ENCODE measurements at regions not wholly inside any gene's neighbourhood (a gene's known extent, or its start where the extent isn't known, plus 50 kb on each side); places are given as distances from the start of the nearest gene placed in this dataset.

DNA sequence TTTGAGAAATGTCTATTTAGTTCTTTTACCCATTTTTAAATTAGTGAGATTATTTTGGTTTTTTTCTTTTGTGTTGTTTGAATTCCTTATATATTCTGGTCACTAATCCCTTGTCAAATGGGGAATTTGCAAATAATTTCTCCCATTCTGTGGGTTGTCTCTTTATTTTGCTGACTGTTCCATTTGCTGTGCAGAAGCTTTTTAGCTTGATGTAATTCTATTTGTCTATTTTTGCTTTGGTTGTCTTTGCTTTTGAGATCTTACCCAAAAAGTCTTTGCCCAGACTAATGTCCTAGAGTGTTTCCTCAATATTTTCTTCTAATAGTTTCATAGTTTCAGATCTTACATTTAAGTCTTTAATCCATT lies 472.9 kb downstream of the TBL1XR1 start:
- in situ Hi-C loops (cut with MboI): no loop called here
- POLR2A ChIA-PET: interaction anchor here (1.1 kb wide), 1 partner anchor 27 kb away, joined by 3 read pairs; no protein-coding TSS in a partner anchor
- TF ChIP-seq C11orf30 (IDR thresholded peaks at IDR 0.05; ENCODE audit: low read depth): peak; percentile 17; the same call in 1 of the 2 replicates
- TF ChIP-seq, protein P1, sequence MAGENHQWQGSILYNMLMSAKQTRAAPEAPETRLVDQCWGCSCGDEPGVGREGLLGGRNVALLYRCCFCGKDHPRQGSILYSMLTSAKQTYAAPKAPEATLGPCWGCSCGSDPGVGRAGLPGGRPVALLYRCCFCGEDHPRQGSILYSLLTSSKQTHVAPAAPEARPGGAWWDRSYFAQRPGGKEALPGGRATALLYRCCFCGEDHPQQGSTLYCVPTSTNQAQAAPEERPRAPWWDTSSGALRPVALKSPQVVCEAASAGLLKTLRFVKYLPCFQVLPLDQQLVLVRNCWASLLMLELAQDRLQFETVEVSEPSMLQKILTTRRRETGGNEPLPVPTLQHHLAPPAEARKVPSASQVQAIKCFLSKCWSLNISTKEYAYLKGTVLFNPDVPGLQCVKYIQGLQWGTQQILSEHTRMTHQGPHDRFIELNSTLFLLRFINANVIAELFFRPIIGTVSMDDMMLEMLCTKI (IDR thresholded peaks at IDR 0.05; ENCODE audit: partially characterized antibody): no peak
- TF ChIP-seq ZNF316 (IDR thresholded peaks at IDR 0.05): peak; percentile 63
- no peak for TF ChIP-seq SRSF1 (IDR thresholded peaks at IDR 0.05; ENCODE audit: low read depth, low read length)
- no peaks in the 10 kb centered on the region for H3K79me2 ChIP-seq (ENCODE audit: control insufficient read depth, insufficient read depth, low read length)
- CTCF ChIA-PET (ENCODE audit: low intra/inter-chr PET ratio): no interaction called here
- no peak overlapping the region for H3K27ac ChIP-seq (ENCODE audit: extremely low read depth, low read depth, low read length)
- H3K4me3 ChIP-seq: no peak overlapping the region
- DNase-seq (ENCODE audit: extremely low read depth in 1 of 4, low spot score in 3 of 4) (no peak), FAIRE-seq (no peak), ATAC-seq (no peak)
- no peaks in the 10 kb centered on the region for H3K36me3 ChIP-seq (ENCODE audit: control insufficient read depth, insufficient read depth, low read length)
- no peaks in the 10 kb centered on the region for H3K27me3 ChIP-seq (ENCODE audit: control insufficient read depth in 2 of 2, insufficient read depth in 2 of 2, low read length in 2 of 2)
- H3K9me3 ChIP-seq (replicated peaks; ENCODE audit: control insufficient read depth, insufficient read depth, low read depth, low read length): no peaks in the 10 kb centered on the region
- intact Hi-C loops (cut with micrococcal nuclease): no loop called here
- no peak overlapping the region for H3K4me2 ChIP-seq (ENCODE audit: insufficient read depth, low read length)
- no peaks in the 10 kb centered on the region for H3K9me1 ChIP-seq (ENCODE audit: control insufficient read depth, insufficient read depth, low read length)
- BruUV-seq (replicated peaks): no TSS peak
- H3K4me1 ChIP-seq (replicated peaks in 1 of 2; ENCODE audit: control insufficient read depth in 2 of 2, insufficient read depth in 2 of 2, low read length in 2 of 2): no peaks in the 10 kb centered on the region
- no peaks in the 10 kb centered on the region for H4K20me1 ChIP-seq (replicated peaks; ENCODE audit: control insufficient read depth, insufficient read depth, low read length)
- H3K9ac ChIP-seq (ENCODE audit: insufficient read depth in 1 of 2, low read depth in 2 of 2, low read length in 2 of 2): no peak overlapping the region
- H2AFZ ChIP-seq (ENCODE audit: low read depth, low read length): no peak overlapping the region

DNA sequence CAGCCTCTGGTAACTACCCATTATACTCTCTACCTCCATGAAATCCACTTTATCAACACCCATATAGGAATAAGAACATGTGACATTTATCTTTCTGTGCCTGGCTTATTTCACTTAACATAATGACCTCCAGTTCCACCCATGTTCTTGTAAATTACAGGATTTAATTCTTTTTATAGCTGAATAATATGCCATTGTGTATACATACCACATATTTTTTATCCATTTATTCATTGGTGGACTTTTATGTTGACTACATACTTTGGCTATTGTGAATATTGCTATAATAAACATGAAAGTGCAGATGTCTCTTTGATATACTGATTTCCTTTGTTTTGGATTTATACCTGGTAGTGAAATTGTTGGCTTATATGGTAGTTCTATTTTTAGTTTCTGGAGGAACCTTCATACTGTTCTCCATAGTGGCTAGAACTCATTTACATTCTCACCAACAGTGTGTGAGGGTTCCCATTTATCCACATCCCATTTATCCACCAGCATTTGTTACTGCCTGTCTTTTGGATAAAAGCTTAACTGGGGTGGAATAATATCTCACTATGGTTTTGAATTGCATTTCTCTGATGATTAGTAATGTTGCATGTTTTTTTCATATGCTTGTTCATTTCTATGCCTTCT lies 473.4 kb downstream of the TBL1XR1 start:
- H3K4me2 ChIP-seq (ENCODE audit: insufficient read depth, low read length): no peak overlapping the region
- no peaks in the 10 kb centered on the region for H3K79me2 ChIP-seq (ENCODE audit: control insufficient read depth, insufficient read depth, low read length)
- in situ Hi-C loops (cut with MboI) (no loop called here), intact Hi-C loops (cut with micrococcal nuclease) (no loop called here)
- no peak overlapping the region for H3K27ac ChIP-seq (ENCODE audit: extremely low read depth, low read depth, low read length)
- no peaks in the 10 kb centered on the region for H3K9me1 ChIP-seq (ENCODE audit: control insufficient read depth, insufficient read depth, low read length)
- no peaks in the 10 kb centered on the region for H4K20me1 ChIP-seq (replicated peaks; ENCODE audit: control insufficient read depth, insufficient read depth, low read length)
- no peaks in the 10 kb centered on the region for H3K4me1 ChIP-seq (replicated peaks in 1 of 2; ENCODE audit: control insufficient read depth in 2 of 2, insufficient read depth in 2 of 2, low read length in 2 of 2)
- no peak overlapping the region for H2AFZ ChIP-seq (ENCODE audit: low read depth, low read length)
- H3K9ac ChIP-seq (ENCODE audit: insufficient read depth in 1 of 2, low read depth in 2 of 2, low read length in 2 of 2): no peak overlapping the region
- no TSS peak for BruUV-seq (replicated peaks)
- no peaks in the 10 kb centered on the region for H3K27me3 ChIP-seq (ENCODE audit: control insufficient read depth in 2 of 2, insufficient read depth in 2 of 2, low read length in 2 of 2)
- no peak for TF ChIP-seq ZBED1 (IDR thresholded peaks at IDR 0.05)
- TF ChIP-seq ZNF253 (CRISPR knock-in tag; conservative IDR thresholded peaks at IDR 0.05): no peak
- no peak for TF ChIP-seq KHSRP (IDR thresholded peaks at IDR 0.05)
- no peak for TF ChIP-seq POLR2B (IDR thresholded peaks at IDR 0.05; ENCODE audit: low read depth, partially characterized antibody)
- TF ChIP-seq ILF3 (IDR thresholded peaks at IDR 0.05; ENCODE audit: borderline replicate concordance): no peak
- TF ChIP-seq, protein P2, sequence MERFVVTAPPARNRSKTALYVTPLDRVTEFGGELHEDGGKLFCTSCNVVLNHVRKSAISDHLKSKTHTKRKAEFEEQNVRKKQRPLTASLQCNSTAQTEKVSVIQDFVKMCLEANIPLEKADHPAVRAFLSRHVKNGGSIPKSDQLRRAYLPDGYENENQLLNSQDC (CRISPR knock-in tag; IDR thresholded peaks at IDR 0.05): no peak
- ChIA-PET CTCF (ENCODE audit: low intra/inter-chr PET ratio) (no interaction called here), POLR2A (interaction anchor here (1.1 kb wide), 1 partner anchor 27 kb away, joined by 3 read pairs; no protein-coding TSS in a partner anchor)
- no peak for DNase-seq (ENCODE audit: extremely low read depth in 1 of 4, low spot score in 3 of 4)
- no peak overlapping the region for H3K4me3 ChIP-seq
- H3K9me3 ChIP-seq (replicated peaks; ENCODE audit: control insufficient read depth, insufficient read depth, low read depth, low read length): no peaks in the 10 kb centered on the region
- H3K36me3 ChIP-seq (ENCODE audit: control insufficient read depth, insufficient read depth, low read length): no peaks in the 10 kb centered on the region
- ATAC-seq: no peak
- no peak for FAIRE-seq

Measured in K562 (cell line).